Heart left ventricle (tissue), 13 donors: ENCODE measurements at regions not wholly inside any gene's neighbourhood (a gene's known extent, or its start where the extent isn't known, plus 50 kb on each side); places are given as distances from the start of the nearest gene placed in this dataset.

Experiments
- POLR2A ChIP-seq, 2 donors: fragments of 450-650 bp; IDR thresholded peaks; one replicate each; pipeline ENCODE4 v1.6.1; 2017; ENCODE audit warnings: antibody characterized with exemption in 2 of 2, mild to moderate bottlenecking in 2 of 2, moderate library complexity in 2 of 2
- TF ChIP-seq, protein P1 (sequence below), 12 donors: fragments of 200-600 bp; sonication (generic) in 4 of 12; IDR thresholded peaks; one replicate each; pipeline versions ENCODE4 v1.5.0 to v1.8.0; 2018 to 2022; ENCODE audit warnings: antibody characterized with exemption in 12 of 12, mild to moderate bottlenecking in 5 of 12
- donor health status: ischemic (EF 13 %, LVEDD 7.1; RV severe dilation, severe dysfunction).
- donor health status: DM: no; HTN: yes; CAD: no.
- donor health status: DM: no; HTN: no; CAD: no.
- donor health status: ischemic (EF 25% LVEDD 6.9; RV normal size, moderate dysfunction).
- donor health status: ischemic (EF 25% LVEDD 5.7; RV mildly dilated, moderate dysfunction).
- donor health status: ischemic (EF 35%, LVEDD 5.7; RV mildly dilated, moderate dysfunction).
- donor health status: nonischemic (EF 11% LVEDD 7.7; RV severe dilation, severe dysfunction).
- donor health status: DM: yes; HTN: yes; CAD: no.
- donor health status: PGD.
- donor health status: ischemic (EF 29% LVEDD 5.4; RV normal size, mild dysfunction).
- donor health status: nonischemic (EF 23%, LVEDD 6.1; RV moderate dilation, normal function).

GRCh38 chr2:357811-358210 lies 69.9 kb upstream of the ALKAL2 start:
- TF ChIP-seq, protein P1, sequence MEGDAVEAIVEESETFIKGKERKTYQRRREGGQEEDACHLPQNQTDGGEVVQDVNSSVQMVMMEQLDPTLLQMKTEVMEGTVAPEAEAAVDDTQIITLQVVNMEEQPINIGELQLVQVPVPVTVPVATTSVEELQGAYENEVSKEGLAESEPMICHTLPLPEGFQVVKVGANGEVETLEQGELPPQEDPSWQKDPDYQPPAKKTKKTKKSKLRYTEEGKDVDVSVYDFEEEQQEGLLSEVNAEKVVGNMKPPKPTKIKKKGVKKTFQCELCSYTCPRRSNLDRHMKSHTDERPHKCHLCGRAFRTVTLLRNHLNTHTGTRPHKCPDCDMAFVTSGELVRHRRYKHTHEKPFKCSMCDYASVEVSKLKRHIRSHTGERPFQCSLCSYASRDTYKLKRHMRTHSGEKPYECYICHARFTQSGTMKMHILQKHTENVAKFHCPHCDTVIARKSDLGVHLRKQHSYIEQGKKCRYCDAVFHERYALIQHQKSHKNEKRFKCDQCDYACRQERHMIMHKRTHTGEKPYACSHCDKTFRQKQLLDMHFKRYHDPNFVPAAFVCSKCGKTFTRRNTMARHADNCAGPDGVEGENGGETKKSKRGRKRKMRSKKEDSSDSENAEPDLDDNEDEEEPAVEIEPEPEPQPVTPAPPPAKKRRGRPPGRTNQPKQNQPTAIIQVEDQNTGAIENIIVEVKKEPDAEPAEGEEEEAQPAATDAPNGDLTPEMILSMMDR (IDR thresholded peaks at IDR 0.05): no peak
- no peak for TF ChIP-seq POLR2A (IDR thresholded peaks at IDR 0.05)
